HCT116 (cell line): ENCODE measurements at regions not wholly inside any gene's neighbourhood (a gene's known extent, or its start where the extent isn't known, plus 50 kb on each side); places are given as distances from the start of the nearest gene placed in this dataset.
"Not testable (repeated sequence)": the region's sequence is repeated elsewhere in the genome, so short reads cannot be mapped to it uniquely, and the experiment has no call there.

ENCODE experiments used
- ATAC-seq: fragments of 200-7000 bp; cut with Tn5 transposase; 2 replicates; pipeline ENCODE4 v1.9.1; 2020; ENCODE audit warnings: mild to moderate bottlenecking, moderate library complexity
- BruUV-seq: library from RNA; stranded (reverse); fragments of 400-500 nt; replicated peaks from 2 replicates; lab custom pipeline; 2021; lab: Mats Ljungman, UMichigan
- CTCF ChIA-PET: fragments of 300-600 bp; sonication (Branson Sonifier 250); formaldehyde crosslinking; loops from one replicate; lab custom pipeline; 2021; ENCODE audit warnings: antibody characterized with exemption; lab: Charles Lee
- POLR2A ChIA-PET: fragments of 300-600, 350-600 bp; sonication (Branson Sonifier 250); formaldehyde crosslinking; loops from one replicate; lab custom pipeline; 2021; ENCODE audit warnings: antibody characterized with exemption; lab: Charles Lee
- RAD21 ChIA-PET, 2 experiments: fragments of 300-600 bp; sonication (Branson Sonifier 250); formaldehyde crosslinking; loops; one replicate each; lab custom pipeline; 2023; ENCODE audit warnings: low total read pairs in 2 of 2; ENCODE audit not compliant: uncharacterized antibody in 2 of 2, unreplicated experiment in 2 of 2, low non-redundant PET in 1 of 2; lab: Charles Lee
- DNase-seq: peaks from one replicate; pipeline ENCODE4 v3.0.0-alpha.2; 2010; ENCODE audit warnings: low read depth, low spot score
- H2AFZ ChIP-seq: fragments of 200-600 bp; shearing (Covaris generic), sonication (generic); 2 replicates; pipeline ENCODE4 v1.6.1; 2017; ENCODE audit warnings: low read depth, mixed run types, mixed read lengths, antibody characterized with exemption, low read length; ENCODE audit not compliant: poor library complexity, severe bottlenecking
- H3K27ac ChIP-seq: 2 replicates; pipeline ENCODE4 v1.5.1; 2012; ENCODE audit warnings: low read depth, low read length
- H3K27me3 ChIP-seq: fragments of 200-600 bp; sonication (generic); 2 replicates; pipeline ENCODE4 v1.6.1; 2016; ENCODE audit warnings: mixed run types, low read length, mixed read lengths; ENCODE audit not compliant: insufficient read depth
- H3K36me3 ChIP-seq, 2 experiments: fragments of 200-500 bp in 1 of 2; fragments of 200-600 bp in 1 of 2; sonication (Bioruptor generic) in 1 of 2; sonication (generic) in 1 of 2; 2 replicates each; pipeline versions ENCODE4 v1.5.1 to v1.6.1; 2014 to 2016; ENCODE audit warnings: low read length in 2 of 2, inconsistent platforms in 1 of 2, mixed read lengths in 1 of 2, mixed run types in 1 of 2; ENCODE audit not compliant: insufficient read depth in 2 of 2, control insufficient read depth in 1 of 2
- H3K4me1 ChIP-seq, 2 experiments: fragments of 200-600 bp in 1 of 2; sonication (generic) in 1 of 2; 2 replicates each; pipeline versions ENCODE4 v1.5.1 to v1.6.1; 2012 to 2017; ENCODE audit warnings: low read length in 2 of 2, inconsistent platforms in 1 of 2, mild to moderate bottlenecking in 1 of 2, mixed read lengths in 1 of 2, mixed run types in 1 of 2, moderate library complexity in 1 of 2; ENCODE audit not compliant: insufficient read depth in 2 of 2, control insufficient read depth in 1 of 2
- H3K4me2 ChIP-seq: fragments of 200-600 bp; sonication (generic); 2 replicates; pipeline ENCODE4 v1.6.1; 2017; ENCODE audit warnings: mixed run types, low read length, mixed read lengths
- H3K4me3 ChIP-seq, 2 experiments: fragments of 200-600 bp in 1 of 2; sonication (generic) in 1 of 2; replicated peaks in 1 of 2; 2 replicates each; pipeline ENCODE4 v1.5.1; 2011 to 2016; ENCODE audit warnings: low read length in 2 of 2, control low read depth in 1 of 2, low read depth in 1 of 2, mild to moderate bottlenecking in 1 of 2, mixed read lengths in 1 of 2, mixed run types in 1 of 2
- H3K79me2 ChIP-seq: fragments of 200-600 bp; sonication (generic); 2 replicates; pipeline ENCODE4 v1.6.1; 2017; ENCODE audit warnings: mild to moderate bottlenecking, mixed run types, low read length, moderate library complexity, mixed read lengths; ENCODE audit not compliant: insufficient read depth
- H3K9ac ChIP-seq: fragments of 200-600 bp; sonication (generic); 2 replicates; pipeline ENCODE4 v1.6.1; 2016; ENCODE audit warnings: low read length, mixed read lengths
- H3K9me2 ChIP-seq: fragments of 200-600 bp; sonication (generic), shearing (Covaris generic); 2 replicates; pipeline ENCODE4 v1.6.1; 2017; ENCODE audit warnings: mixed run types, mild to moderate bottlenecking, moderate library complexity; ENCODE audit not compliant: insufficient read depth
- H3K9me3 ChIP-seq, 2 experiments: fragments of 200-500 bp in 1 of 2; fragments of 200-600 bp in 1 of 2; sonication (Bioruptor generic) in 1 of 2; sonication (generic) in 1 of 2; 2 replicates each; pipeline ENCODE4 v1.6.1; 2014 to 2017; ENCODE audit warnings: low read length in 2 of 2, mixed read lengths in 2 of 2, inconsistent platforms in 1 of 2, low read depth in 1 of 2, mild to moderate bottlenecking in 1 of 2, mixed run types in 1 of 2, moderate library complexity in 1 of 2; ENCODE audit not compliant: control insufficient read depth in 1 of 2, insufficient read depth in 1 of 2
- H4K20me1 ChIP-seq: fragments of 200-600 bp; sonication (generic), shearing (Covaris generic); 2 replicates; pipeline ENCODE4 v1.6.1; 2017; ENCODE audit warnings: mixed run types, mild to moderate bottlenecking, moderate library complexity; ENCODE audit not compliant: insufficient read depth
- ELF1 ChIP-seq: IDR thresholded peaks from 2 replicates; pipeline ENCODE4 v1.6.1; 2012; ENCODE audit warnings: low read depth, borderline replicate concordance
- EZH2 ChIP-seq: fragments of 200-600 bp; sonication (generic); IDR thresholded peaks from 2 replicates; pipeline ENCODE4 v1.6.1; 2017; ENCODE audit warnings: antibody characterized with exemption, mixed run types
- JUND ChIP-seq: IDR thresholded peaks from 2 replicates; pipeline ENCODE4 v1.6.1; 2012
- REST ChIP-seq: IDR thresholded peaks from 2 replicates; pipeline ENCODE4 v1.6.1; 2012; ENCODE audit warnings: low read depth
- SIN3A ChIP-seq: IDR thresholded peaks from 2 replicates; pipeline ENCODE4 v1.6.1; 2012; ENCODE audit warnings: low read depth
- SP1 ChIP-seq: IDR thresholded peaks from 2 replicates; pipeline ENCODE4 v1.6.1; 2012; ENCODE audit warnings: low read depth
- TCF7L2 ChIP-seq: IDR thresholded peaks from 2 replicates; pipeline ENCODE4 v1.7.0; 2011; ENCODE audit warnings: borderline replicate concordance, inconsistent platforms; ENCODE audit not compliant: insufficient read depth, insufficient read length; ENCODE audit errors: extremely low read depth
- intact Hi-C: fragments of 100-400 bp; cut with micrococcal nuclease; formaldehyde crosslinking; loops from 2 replicates; pipeline ENCODE4 v1.10.0; 2022
- TF ChIP-seq, protein P1 (sequence below), 3 experiments: fragments of 200-600 bp in 1 of 3; sonication (generic) in 1 of 3; IDR thresholded peaks in 2 of 3; conservative IDR thresholded peaks in 1 of 3; 2 replicates each; pipeline ENCODE4 v1.5.1; 2012 to 2017; ENCODE audit warnings: low read depth in 2 of 3, low read length in 2 of 3, antibody characterized with exemption in 1 of 3, borderline replicate concordance in 1 of 3, control low read depth in 1 of 3, mild to moderate bottlenecking in 1 of 3, mixed read lengths in 1 of 3, mixed run types in 1 of 3, moderate library complexity in 1 of 3; ENCODE audit not compliant: insufficient read depth in 1 of 3

DNA sequence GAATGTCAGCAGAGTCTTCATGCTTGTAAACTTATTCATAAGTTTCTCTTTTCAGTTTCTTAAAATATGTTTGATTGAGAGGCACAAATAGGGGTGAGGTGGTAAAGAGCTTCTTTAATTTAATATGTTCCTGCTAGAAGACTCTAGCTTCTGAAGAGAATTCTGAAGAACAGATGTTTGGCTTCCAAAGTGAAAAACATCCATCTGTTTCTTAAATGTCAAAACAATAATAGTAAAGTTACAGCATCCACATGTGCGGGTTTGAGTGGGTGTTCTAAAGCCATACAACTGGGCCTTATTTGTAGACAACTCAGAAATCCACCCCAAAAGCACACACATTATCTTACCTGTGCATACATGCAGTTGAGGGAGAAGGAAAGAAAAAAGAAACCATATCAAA is 144.0 kb upstream of the ADGRL4 start:
- no peak overlapping the region for H3K4me3 ChIP-seq
- H3K4me1 ChIP-seq, result no peaks in the 10 kb centered on the region
- RAD21 ChIA-PET, result no interaction called here
- CTCF ChIA-PET, result no interaction called here
- H3K36me3 ChIP-seq, result no peaks in the 10 kb centered on the region
- TF ChIP-seq TCF7L2 (no peak), ELF1 (no peak)
- no TSS peak for BruUV-seq
- ATAC-seq (no peak), DNase-seq (no peak)
- no peaks in the 10 kb centered on the region for H3K27me3 ChIP-seq
- H4K20me1 ChIP-seq, result no peaks in the 10 kb centered on the region
- H3K9me3 ChIP-seq, result no peaks in the 10 kb centered on the region
- no peak overlapping the region for H3K9ac ChIP-seq
- H2AFZ ChIP-seq, result no peak overlapping the region
- H3K9me2 ChIP-seq, result no peaks in the 10 kb centered on the region
- POLR2A ChIA-PET, result no interaction called here
- no peaks in the 10 kb centered on the region for H3K79me2 ChIP-seq
- intact Hi-C loops, result no loop called here
- no peak overlapping the region for H3K4me2 ChIP-seq
- no peak overlapping the region for H3K27ac ChIP-seq

DNA sequence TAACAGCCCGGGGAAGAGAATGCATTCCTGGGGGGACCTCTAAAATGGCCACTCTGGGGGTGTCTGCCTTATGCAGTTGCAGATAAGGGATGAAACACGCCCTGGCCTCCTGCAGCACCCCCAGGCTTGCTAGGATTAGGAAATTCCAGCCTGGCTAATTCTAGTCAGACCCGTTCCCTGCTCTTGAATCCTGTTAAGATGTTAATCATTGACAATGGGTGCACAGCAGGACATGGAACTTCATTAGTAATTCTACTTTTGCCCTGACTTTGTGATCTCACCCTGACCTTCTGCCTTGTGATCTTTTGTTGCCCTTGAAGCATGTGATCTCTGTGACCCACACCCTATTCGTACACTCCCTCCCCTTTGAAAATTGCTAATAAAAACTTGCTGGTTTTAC is 131.7 kb upstream of the ADGRL4 start:
- H3K4me3 ChIP-seq, H4K20me1 ChIP-seq, H3K27ac ChIP-seq, CTCF ChIA-PET, H3K9ac ChIP-seq, H3K36me3 ChIP-seq, DNase-seq, BruUV-seq, H2AFZ ChIP-seq, ATAC-seq, H3K79me2 ChIP-seq, H3K9me2 ChIP-seq, H3K9me3 ChIP-seq, H3K27me3 ChIP-seq, RAD21 ChIA-PET, POLR2A ChIA-PET, intact Hi-C loops, H3K4me1 ChIP-seq, H3K4me2 ChIP-seq: not testable (repeated sequence)

DNA sequence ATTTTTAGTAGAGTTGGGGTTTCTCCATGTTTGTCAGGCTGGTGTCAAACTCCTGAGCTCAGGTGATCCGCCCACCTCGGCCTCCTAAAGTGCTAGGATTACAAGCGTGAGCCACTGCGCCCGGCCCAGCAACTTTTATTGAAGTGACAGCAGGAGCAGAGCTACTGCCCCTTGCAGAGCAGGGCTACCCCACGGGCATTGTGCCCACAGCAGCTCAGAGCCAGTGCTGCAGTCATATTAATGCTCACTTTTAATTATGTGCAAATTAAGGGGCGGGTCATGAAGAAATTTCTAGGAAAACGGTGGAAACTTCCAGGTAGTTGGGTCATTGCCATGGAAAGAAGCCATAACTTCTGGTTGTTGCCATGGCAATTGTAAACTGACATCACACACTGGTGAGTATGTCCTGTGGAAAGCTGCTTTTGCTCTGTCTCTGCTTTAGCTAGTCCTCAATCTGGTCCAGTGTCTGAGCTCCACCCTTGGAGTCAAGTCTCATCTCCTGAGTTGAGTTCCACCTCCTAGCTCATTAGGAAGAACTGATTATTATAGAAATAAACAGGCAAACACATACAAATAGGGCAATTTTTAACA is 127.3 kb upstream of the ADGRL4 start:
- POLR2A ChIA-PET, result no interaction called here
- H3K9ac ChIP-seq, result no peak overlapping the region
- no peaks in the 10 kb centered on the region for H3K4me1 ChIP-seq
- H3K4me2 ChIP-seq, result no peak overlapping the region
- no peaks in the 10 kb centered on the region for H3K79me2 ChIP-seq
- no peak overlapping the region for H3K27ac ChIP-seq
- H4K20me1 ChIP-seq, result no peaks in the 10 kb centered on the region
- H3K27me3 ChIP-seq, result no peaks in the 10 kb centered on the region
- TF ChIP-seq EZH2, result no peak
- TF ChIP-seq, protein P1, sequence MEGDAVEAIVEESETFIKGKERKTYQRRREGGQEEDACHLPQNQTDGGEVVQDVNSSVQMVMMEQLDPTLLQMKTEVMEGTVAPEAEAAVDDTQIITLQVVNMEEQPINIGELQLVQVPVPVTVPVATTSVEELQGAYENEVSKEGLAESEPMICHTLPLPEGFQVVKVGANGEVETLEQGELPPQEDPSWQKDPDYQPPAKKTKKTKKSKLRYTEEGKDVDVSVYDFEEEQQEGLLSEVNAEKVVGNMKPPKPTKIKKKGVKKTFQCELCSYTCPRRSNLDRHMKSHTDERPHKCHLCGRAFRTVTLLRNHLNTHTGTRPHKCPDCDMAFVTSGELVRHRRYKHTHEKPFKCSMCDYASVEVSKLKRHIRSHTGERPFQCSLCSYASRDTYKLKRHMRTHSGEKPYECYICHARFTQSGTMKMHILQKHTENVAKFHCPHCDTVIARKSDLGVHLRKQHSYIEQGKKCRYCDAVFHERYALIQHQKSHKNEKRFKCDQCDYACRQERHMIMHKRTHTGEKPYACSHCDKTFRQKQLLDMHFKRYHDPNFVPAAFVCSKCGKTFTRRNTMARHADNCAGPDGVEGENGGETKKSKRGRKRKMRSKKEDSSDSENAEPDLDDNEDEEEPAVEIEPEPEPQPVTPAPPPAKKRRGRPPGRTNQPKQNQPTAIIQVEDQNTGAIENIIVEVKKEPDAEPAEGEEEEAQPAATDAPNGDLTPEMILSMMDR (IDR thresholded peaks at IDR 0.05 in 2 of 3, conservative IDR thresholded peaks at IDR 0.05 in 1 of 3; ENCODE audit: borderline replicate concordance in 1 of 3, insufficient read depth in 1 of 3, low read depth in 2 of 3, low read length in 2 of 3), result no peak
- no peak for TF ChIP-seq REST
- TF ChIP-seq TCF7L2, result no peak
- TF ChIP-seq SIN3A, result no peak
- TF ChIP-seq JUND, result no peak
- TF ChIP-seq SP1, result no peak
- RAD21 ChIA-PET, result no interaction called here
- 0 out of 4 replicates have a peak, but pooled peaks cover 0 to 1% of the 10 kb centered on the region in 2 experiments for H3K9me3 ChIP-seq
- no TSS peak for BruUV-seq
- no peak overlapping the region for H2AFZ ChIP-seq
- H3K4me3 ChIP-seq, result no peak overlapping the region
- CTCF ChIA-PET, result no interaction called here
- no peaks in the 10 kb centered on the region for H3K9me2 ChIP-seq
- intact Hi-C loops, result no loop called here
- H3K36me3 ChIP-seq, result no peaks in the 10 kb centered on the region
- ATAC-seq (no peak), DNase-seq (no peak)
